Upper lobe of left lung (tissue), 4 donors: ENCODE measurements at regions not wholly inside any gene's neighbourhood (a gene's known extent, or its start where the extent isn't known, plus 50 kb on each side); places are given as distances from the start of the nearest gene placed in this dataset.

ENCODE experiments used
- POLR2A ChIP-seq, 4 donors: fragments of 450-650 bp; IDR thresholded peaks; one replicate each; pipeline ENCODE4 v1.5.1; 2016 to 2017; ENCODE audit warnings: antibody characterized with exemption in 4 of 4, mild to moderate bottlenecking in 2 of 4
- TF ChIP-seq, protein P1 (sequence below), 6 experiments: fragments of 450-650 bp in 4 of 6; fragments of 200-600 bp in 2 of 6; sonication (generic) in 2 of 6; IDR thresholded peaks; one replicate each; pipeline ENCODE4 v1.5.1; 2016 to 2019; ENCODE audit warnings: antibody characterized with exemption in 6 of 6

DNA sequence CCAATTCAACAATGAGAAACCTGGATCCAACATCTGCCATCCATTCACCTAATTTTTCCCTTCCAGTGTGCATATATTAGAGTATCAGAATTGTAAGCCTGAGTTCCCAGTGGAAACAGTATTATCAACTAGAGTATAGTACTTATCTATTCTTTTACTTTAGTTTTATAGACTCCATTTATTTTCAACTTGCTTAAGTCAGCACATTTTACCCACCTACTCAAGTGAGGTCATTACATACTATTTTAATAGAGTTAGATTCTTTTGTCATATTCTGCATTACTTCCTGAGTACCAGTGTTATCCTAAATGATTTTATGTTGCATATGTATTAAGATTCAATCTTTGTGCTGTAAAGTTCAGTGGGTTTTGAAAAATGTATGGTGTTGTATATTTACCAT is 1393.3 kb downstream of the MAT2B start:
- TF ChIP-seq, protein P1, sequence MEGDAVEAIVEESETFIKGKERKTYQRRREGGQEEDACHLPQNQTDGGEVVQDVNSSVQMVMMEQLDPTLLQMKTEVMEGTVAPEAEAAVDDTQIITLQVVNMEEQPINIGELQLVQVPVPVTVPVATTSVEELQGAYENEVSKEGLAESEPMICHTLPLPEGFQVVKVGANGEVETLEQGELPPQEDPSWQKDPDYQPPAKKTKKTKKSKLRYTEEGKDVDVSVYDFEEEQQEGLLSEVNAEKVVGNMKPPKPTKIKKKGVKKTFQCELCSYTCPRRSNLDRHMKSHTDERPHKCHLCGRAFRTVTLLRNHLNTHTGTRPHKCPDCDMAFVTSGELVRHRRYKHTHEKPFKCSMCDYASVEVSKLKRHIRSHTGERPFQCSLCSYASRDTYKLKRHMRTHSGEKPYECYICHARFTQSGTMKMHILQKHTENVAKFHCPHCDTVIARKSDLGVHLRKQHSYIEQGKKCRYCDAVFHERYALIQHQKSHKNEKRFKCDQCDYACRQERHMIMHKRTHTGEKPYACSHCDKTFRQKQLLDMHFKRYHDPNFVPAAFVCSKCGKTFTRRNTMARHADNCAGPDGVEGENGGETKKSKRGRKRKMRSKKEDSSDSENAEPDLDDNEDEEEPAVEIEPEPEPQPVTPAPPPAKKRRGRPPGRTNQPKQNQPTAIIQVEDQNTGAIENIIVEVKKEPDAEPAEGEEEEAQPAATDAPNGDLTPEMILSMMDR (IDR thresholded peaks at IDR 0.05), result no peak
- no peak for TF ChIP-seq POLR2A (IDR thresholded peaks at IDR 0.05)
